ENCODE measurements at regions not wholly inside any gene's neighbourhood (a gene's known extent, or its start where the extent isn't known, plus 50 kb on each side); places are given as distances from the start of the nearest gene placed in this dataset.

DNA sequence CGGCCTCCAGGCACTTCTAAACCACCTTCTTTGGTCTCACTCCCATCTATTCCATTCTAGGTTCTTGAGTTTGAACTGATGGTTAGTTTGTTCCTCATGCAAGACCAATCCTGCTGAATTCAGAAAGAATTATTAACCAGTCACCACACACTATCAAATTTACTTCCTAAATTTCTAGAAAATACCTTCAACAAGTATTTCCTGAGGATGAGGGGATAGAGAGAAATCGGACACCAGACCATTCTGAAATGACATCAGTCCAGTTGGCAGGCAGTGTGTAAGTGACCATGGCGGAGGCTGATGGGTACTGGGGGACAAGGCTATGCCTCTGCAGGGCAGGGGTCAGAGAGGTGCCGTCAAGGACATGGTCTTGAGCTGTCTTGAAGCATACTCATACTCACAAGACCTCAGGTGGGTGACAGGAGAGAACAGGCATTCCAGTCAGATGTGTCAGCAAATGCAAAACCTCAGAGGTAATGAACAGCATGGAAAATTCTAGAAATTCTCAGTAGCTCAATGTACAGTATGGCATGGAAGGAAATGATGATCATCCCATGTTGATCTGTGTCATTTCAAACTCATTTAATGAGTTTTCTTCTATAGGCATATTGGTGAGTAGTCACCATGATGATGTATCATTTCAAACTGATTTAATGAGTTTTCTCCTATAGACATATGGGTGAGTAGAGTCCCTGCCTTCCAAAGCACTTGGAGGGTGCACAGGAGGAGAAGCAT lies 119.6 kb downstream of the DDX1 start:
- no peak for TF ChIP-seq CTCF (IDR thresholded peaks at IDR 0.05; ENCODE audit: insufficient read depth, low read depth, low read length)
- no peak for TF ChIP-seq EZH2 (IDR thresholded peaks at IDR 0.05; ENCODE audit: insufficient read depth, low read length)

Measured in astrocyte (in vitro differentiated cells and primary cell).